ENCODE measurements at regions not wholly inside any gene's neighbourhood (a gene's known extent, or its start where the extent isn't known, plus 50 kb on each side); places are given as distances from the start of the nearest gene placed in this dataset.
"Not testable (repeated sequence)": the region's sequence is repeated elsewhere in the genome, so short reads cannot be mapped to it uniquely, and the experiment has no call there.

GRCh38 chr13:63838366-63839110 is 2422.9 kb upstream of the PCDH20 start:
- Histone ChIP-seq H3K36me3 (ENCODE audit: control insufficient read depth in 1 of 2, insufficient read depth in 2 of 2, low read length in 2 of 2) (no peaks in the 10 kb centered on the region), H3K9me3 (ENCODE audit: control insufficient read depth in 1 of 2, low read length in 2 of 2) (peaks cover 0 to 6% of the 10 kb centered on the region in 2 donors), H3K4me3 (ENCODE audit: low read depth in 1 of 2, low read length in 2 of 2) (no peak overlapping the region), H3K27me3 (ENCODE audit: low read depth, low read length) (no peaks in the 10 kb centered on the region), H3K4me1 (ENCODE audit: control insufficient read depth in 1 of 2, insufficient read depth in 2 of 2, low read length in 2 of 2) (no peaks in the 10 kb centered on the region), H3K27ac (ENCODE audit: low read length) (no peak overlapping the region)

GRCh38 chr13:63837701-63838100 is 2422.1 kb upstream of the PCDH20 start:
- H3K4me3 ChIP-seq (ENCODE audit: low read depth in 1 of 2, low read length in 2 of 2); H3K27me3 ChIP-seq (ENCODE audit: low read depth, low read length); H3K27ac ChIP-seq (ENCODE audit: low read length); H3K36me3 ChIP-seq (ENCODE audit: control insufficient read depth in 1 of 2, insufficient read depth in 2 of 2, low read length in 2 of 2); H3K4me1 ChIP-seq (ENCODE audit: control insufficient read depth in 1 of 2, insufficient read depth in 2 of 2, low read length in 2 of 2); H3K9me3 ChIP-seq (ENCODE audit: control insufficient read depth in 1 of 2, low read length in 2 of 2): not testable (repeated sequence)

GRCh38 chr13:63829609-63830008 is 2414.0 kb upstream of the PCDH20 start:
- not testable (repeated sequence) for H3K9me3 ChIP-seq (ENCODE audit: control insufficient read depth in 1 of 2, low read length in 2 of 2); H3K36me3 ChIP-seq (ENCODE audit: control insufficient read depth in 1 of 2, insufficient read depth in 2 of 2, low read length in 2 of 2); H3K4me3 ChIP-seq (ENCODE audit: low read depth in 1 of 2, low read length in 2 of 2); H3K27me3 ChIP-seq (ENCODE audit: low read depth, low read length); H3K27ac ChIP-seq (ENCODE audit: low read length); H3K4me1 ChIP-seq (ENCODE audit: control insufficient read depth in 1 of 2, insufficient read depth in 2 of 2, low read length in 2 of 2)

GRCh38 chr13:63821785-63822184 is 2406.1 kb upstream of the PCDH20 start:
- not testable (repeated sequence) for H3K4me1 ChIP-seq (ENCODE audit: control insufficient read depth in 1 of 2, insufficient read depth in 2 of 2, low read length in 2 of 2); H3K27me3 ChIP-seq (ENCODE audit: low read depth, low read length); H3K4me3 ChIP-seq (ENCODE audit: low read depth in 1 of 2, low read length in 2 of 2); H3K9me3 ChIP-seq (ENCODE audit: control insufficient read depth in 1 of 2, low read length in 2 of 2); H3K27ac ChIP-seq (ENCODE audit: low read length); H3K36me3 ChIP-seq (ENCODE audit: control insufficient read depth in 1 of 2, insufficient read depth in 2 of 2, low read length in 2 of 2)

DNA sequence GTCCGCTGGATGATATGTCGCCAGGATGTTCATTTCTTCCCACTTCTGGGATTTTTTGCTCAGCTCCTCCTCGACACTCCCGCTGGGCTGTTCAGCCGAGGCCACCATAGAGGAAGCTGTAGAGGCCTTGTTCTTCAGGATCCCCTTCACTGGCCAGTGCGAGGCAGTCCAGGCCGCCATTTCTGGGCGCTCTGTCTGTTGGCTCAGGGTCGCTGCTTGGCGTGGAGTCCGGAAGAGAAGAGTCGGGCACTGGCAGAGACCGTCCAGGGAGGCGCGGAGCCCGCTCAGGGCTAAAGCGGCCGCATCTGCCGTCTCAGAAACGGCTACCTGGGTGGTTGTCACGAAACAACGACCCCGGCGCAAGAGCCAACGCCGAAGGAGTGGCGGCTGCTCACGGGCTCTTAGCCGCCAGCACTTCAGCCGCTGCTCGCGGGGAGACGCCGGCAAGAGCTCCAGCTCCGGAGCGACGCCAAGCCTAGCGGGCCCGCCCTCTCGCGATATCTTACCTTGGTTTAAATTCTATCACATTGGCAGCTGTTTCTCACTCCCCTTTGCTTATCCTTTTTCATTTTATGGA is 2395.9 kb upstream of the PCDH20 start:
- not testable (repeated sequence) for H3K27ac ChIP-seq (ENCODE audit: low read length); H3K4me3 ChIP-seq (ENCODE audit: low read depth in 1 of 2, low read length in 2 of 2)

GRCh38 chr13:63791134-63791533 is 2375.5 kb upstream of the PCDH20 start:
- H3K9me3 ChIP-seq (ENCODE audit: control insufficient read depth in 1 of 2, low read length in 2 of 2); H3K27me3 ChIP-seq (ENCODE audit: low read depth, low read length); H3K4me3 ChIP-seq (ENCODE audit: low read depth in 1 of 2, low read length in 2 of 2): not testable (repeated sequence)

More for the DNA sequence above, 2395.9 kb upstream of the PCDH20 start:
- not testable (repeated sequence) for H3K27me3 ChIP-seq (ENCODE audit: low read depth, low read length); H3K4me1 ChIP-seq (ENCODE audit: control insufficient read depth in 1 of 2, insufficient read depth in 2 of 2, low read length in 2 of 2); H3K9me3 ChIP-seq (ENCODE audit: control insufficient read depth in 1 of 2, low read length in 2 of 2); H3K36me3 ChIP-seq (ENCODE audit: control insufficient read depth in 1 of 2, insufficient read depth in 2 of 2, low read length in 2 of 2)

GRCh38 chr13:63774133-63774532 is 2358.5 kb upstream of the PCDH20 start:
- Histone ChIP-seq H3K27ac (ENCODE audit: low read length) (no peak overlapping the region), H3K27me3 (ENCODE audit: low read depth, low read length) (no peaks in the 10 kb centered on the region), H3K4me1 (ENCODE audit: control insufficient read depth in 1 of 2, insufficient read depth in 2 of 2, low read length in 2 of 2) (no peaks in the 10 kb centered on the region), H3K4me3 (ENCODE audit: low read depth in 1 of 2, low read length in 2 of 2) (no peak overlapping the region), H3K9me3 (ENCODE audit: control insufficient read depth in 1 of 2, low read length in 2 of 2) (no peaks in the 10 kb centered on the region), H3K36me3 (ENCODE audit: control insufficient read depth in 1 of 2, insufficient read depth in 2 of 2, low read length in 2 of 2) (no peaks in the 10 kb centered on the region)

More at GRCh38 chr13:63791134-63791533, 2375.5 kb upstream of the PCDH20 start:
- H3K36me3 ChIP-seq (ENCODE audit: control insufficient read depth in 1 of 2, insufficient read depth in 2 of 2, low read length in 2 of 2); H3K4me1 ChIP-seq (ENCODE audit: control insufficient read depth in 1 of 2, insufficient read depth in 2 of 2, low read length in 2 of 2); H3K27ac ChIP-seq (ENCODE audit: low read length): not testable (repeated sequence)

GRCh38 chr13:63773476-63773875 is 2357.8 kb upstream of the PCDH20 start:
- Histone ChIP-seq H3K27me3 (ENCODE audit: low read depth, low read length) (no peaks in the 10 kb centered on the region), H3K36me3 (ENCODE audit: control insufficient read depth in 1 of 2, insufficient read depth in 2 of 2, low read length in 2 of 2) (no peaks in the 10 kb centered on the region), H3K4me1 (ENCODE audit: control insufficient read depth in 1 of 2, insufficient read depth in 2 of 2, low read length in 2 of 2) (no peaks in the 10 kb centered on the region), H3K4me3 (ENCODE audit: low read depth in 1 of 2, low read length in 2 of 2) (no peak overlapping the region), H3K9me3 (ENCODE audit: control insufficient read depth in 1 of 2, low read length in 2 of 2) (no peaks in the 10 kb centered on the region), H3K27ac (ENCODE audit: low read length) (no peak overlapping the region)

GRCh38 chr13:63757683-63758082 is 2342.0 kb upstream of the PCDH20 start:
- not testable (repeated sequence) for H3K4me1 ChIP-seq (ENCODE audit: control insufficient read depth in 1 of 2, insufficient read depth in 2 of 2, low read length in 2 of 2); H3K36me3 ChIP-seq (ENCODE audit: control insufficient read depth in 1 of 2, insufficient read depth in 2 of 2, low read length in 2 of 2); H3K4me3 ChIP-seq (ENCODE audit: low read depth in 1 of 2, low read length in 2 of 2); H3K27ac ChIP-seq (ENCODE audit: low read length); H3K9me3 ChIP-seq (ENCODE audit: control insufficient read depth in 1 of 2, low read length in 2 of 2); H3K27me3 ChIP-seq (ENCODE audit: low read depth, low read length)

- H3K27ac ChIP-seq (ENCODE audit: low read length); H3K4me1 ChIP-seq (ENCODE audit: control insufficient read depth in 1 of 2, insufficient read depth in 2 of 2, low read length in 2 of 2); H3K36me3 ChIP-seq (ENCODE audit: control insufficient read depth in 1 of 2, insufficient read depth in 2 of 2, low read length in 2 of 2); H3K4me3 ChIP-seq (ENCODE audit: low read depth in 1 of 2, low read length in 2 of 2); H3K9me3 ChIP-seq (ENCODE audit: control insufficient read depth in 1 of 2, low read length in 2 of 2); H3K27me3 ChIP-seq (ENCODE audit: low read depth, low read length): not testable (repeated sequence)
These were observed 2334.2 kb upstream of the PCDH20 start for GRCh38 chr13:63749857-63750256.

- H3K9me3 ChIP-seq (ENCODE audit: control insufficient read depth in 1 of 2, low read length in 2 of 2); H3K4me3 ChIP-seq (ENCODE audit: low read depth in 1 of 2, low read length in 2 of 2); H3K27ac ChIP-seq (ENCODE audit: low read length); H3K36me3 ChIP-seq (ENCODE audit: control insufficient read depth in 1 of 2, insufficient read depth in 2 of 2, low read length in 2 of 2); H3K27me3 ChIP-seq (ENCODE audit: low read depth, low read length); H3K4me1 ChIP-seq (ENCODE audit: control insufficient read depth in 1 of 2, insufficient read depth in 2 of 2, low read length in 2 of 2): not testable (repeated sequence)
These were observed 2326.1 kb upstream of the PCDH20 start for GRCh38 chr13:63741814-63742101.

Data from muscle layer of duodenum (tissue), 2 donors.